GM13977 (cell line): ENCODE measurements at regions not wholly inside any gene's neighbourhood (a gene's known extent, or its start where the extent isn't known, plus 50 kb on each side); places are given as distances from the start of the nearest gene placed in this dataset.

ENCODE experiments used
- DNase-seq: peaks from one replicate; pipeline ENCODE4 v3.0.0; 2012; ENCODE audit warnings: low spot score
- CTCF ChIP-seq: IDR thresholded peaks from 2 replicates; pipeline ENCODE4 v1.5.1; 2012; ENCODE audit warnings: mild to moderate bottlenecking, control low read depth; ENCODE audit not compliant: insufficient read depth; ENCODE audit errors: extremely low read depth, missing control alignments
- in situ Hi-C: fragments of 300-500 bp; cut with MboI; formaldehyde crosslinking; loops from one replicate; pipeline ENCODE4 v1.12.0; 2022; ENCODE audit warnings: low sequenced_read_pairs, low pct_unique_long_range_greater_than_20kb, mixed read lengths, inconsistent platforms; ENCODE audit not compliant: unreplicated experiment

- DNase-seq: no peak
- in situ Hi-C loops: loop anchor here (25.0 kb wide), 1 partner anchor 651 kb away; no protein-coding TSS in a partner anchor
- no peak for TF ChIP-seq CTCF
Observed at GRCh38 chr3:87361271-87361670, 84.9 kb upstream of the POU1F1 start.

GRCh38 chr3:87359826-87360225, 83.4 kb upstream of the POU1F1 start:
- no peak for DNase-seq
- in situ Hi-C loops: loop anchor here (25.0 kb wide), 1 partner anchor 652 kb away; no protein-coding TSS in a partner anchor
- TF ChIP-seq CTCF: no peak

- in situ Hi-C loops: loop anchor here (25.0 kb wide), 1 partner anchor 653 kb away; no protein-coding TSS in a partner anchor
- no peak for DNase-seq
- TF ChIP-seq CTCF: no peak
Observed at GRCh38 chr3:87359025-87359424, 82.6 kb upstream of the POU1F1 start.

DNA sequence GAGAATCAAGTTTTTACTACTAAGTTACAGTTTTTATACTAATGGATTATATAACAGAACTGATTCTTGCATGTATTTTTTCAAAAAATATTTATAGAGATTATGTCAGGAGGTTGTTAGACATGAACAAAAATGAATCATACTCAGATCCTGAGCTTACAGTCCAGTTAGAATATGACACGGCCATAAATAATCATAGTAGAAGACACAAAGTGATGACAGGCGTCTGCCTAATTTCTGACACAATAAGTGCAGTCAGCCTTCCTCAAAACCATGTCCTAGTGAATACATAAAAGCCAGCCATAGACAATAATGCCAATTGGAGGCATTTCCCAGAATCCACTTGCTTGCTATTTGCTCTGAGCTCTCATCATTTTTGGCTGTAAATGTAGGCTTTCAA, 81.7 kb upstream of the POU1F1 start:
- no peak for TF ChIP-seq CTCF
- in situ Hi-C loops: loop anchor here (25.0 kb wide), 1 partner anchor 654 kb away; no protein-coding TSS in a partner anchor

DNA sequence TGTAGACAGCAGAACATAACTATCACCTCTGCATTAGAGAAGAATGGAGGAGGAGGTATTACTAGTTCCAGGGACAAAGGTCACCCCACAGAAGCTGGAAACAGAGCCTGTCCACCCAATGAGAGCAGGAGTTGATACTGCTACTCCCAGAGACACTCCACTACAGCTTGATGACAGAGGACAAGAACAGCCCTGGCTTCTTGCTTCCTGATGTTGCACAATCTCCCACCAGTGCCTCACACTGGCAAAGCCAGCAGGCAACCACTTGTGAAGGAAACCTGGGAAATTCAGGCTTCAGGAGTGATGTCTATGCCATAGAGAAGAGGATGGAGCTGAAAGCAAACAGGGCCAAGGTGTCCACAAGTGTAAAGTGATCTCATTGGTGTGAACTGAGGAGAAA, 78.0 kb upstream of the POU1F1 start:
- DNase-seq: no peak
- TF ChIP-seq CTCF: no peak

More for the DNA sequence above, 81.7 kb upstream of the POU1F1 start:
- no peak for DNase-seq

GRCh38 chr3:87351937-87352336, 75.6 kb upstream of the POU1F1 start:
- DNase-seq: no peak
- in situ Hi-C loops: loop anchor here (25.0 kb wide), 1 partner anchor 660 kb away; no protein-coding TSS in a partner anchor
- no peak for TF ChIP-seq CTCF

More for the DNA sequence above, 78.0 kb upstream of the POU1F1 start:
- in situ Hi-C loops: loop anchor here (25.0 kb wide), 1 partner anchor 658 kb away; no protein-coding TSS in a partner anchor
